Lung (tissue), 11 donors: ENCODE measurements at regions not wholly inside any gene's neighbourhood (a gene's known extent, or its start where the extent isn't known, plus 50 kb on each side); places are given as distances from the start of the nearest gene placed in this dataset.
A peak's percentile ranks its signal among the peaks of the same experiment; 100 is the strongest.

Source experiments
- ATAC-seq: fragments of 200-7000 bp; cut with Tn5 transposase; one replicate; pipeline ENCODE4 v1.9.1; 2020; ENCODE audit warnings: moderate number of reproducible peaks; ENCODE audit not compliant: insufficient read depth, low FRiP score
- DNase-seq, 3 donors: peaks; one replicate each; pipeline ENCODE4 v3.0.0-alpha.2; 2013 to 2017
- H3K27ac ChIP-seq, 2 donors: one replicate each; pipeline ENCODE4 v1.5.1; 2013; ENCODE audit warnings: mild to moderate bottlenecking in 2 of 2, moderate library complexity in 2 of 2, control low read depth in 1 of 2, inconsistent platforms in 1 of 2, low read depth in 1 of 2, low read length in 1 of 2
- H3K27me3 ChIP-seq, 3 donors: one replicate each; pipeline ENCODE4 v1.5.1; 2013; ENCODE audit warnings: low read length in 2 of 3; ENCODE audit not compliant: control insufficient read depth in 3 of 3, insufficient read depth in 3 of 3
- H3K36me3 ChIP-seq, 4 donors: one replicate each; pipeline ENCODE4 v1.5.1; 2013; ENCODE audit warnings: low read length in 4 of 4, mild to moderate bottlenecking in 1 of 4, moderate library complexity in 1 of 4; ENCODE audit not compliant: control insufficient read depth in 4 of 4, insufficient read depth in 4 of 4
- H3K4me1 ChIP-seq, 5 donors: one replicate each; pipeline ENCODE4 v1.5.1; 2013; ENCODE audit warnings: low read length in 5 of 5, mild to moderate bottlenecking in 2 of 5, moderate library complexity in 1 of 5; ENCODE audit not compliant: control insufficient read depth in 5 of 5, insufficient read depth in 5 of 5
- H3K4me3 ChIP-seq: one replicate; pipeline ENCODE4 v1.5.1; 2013; ENCODE audit warnings: mild to moderate bottlenecking, control low read depth, moderate library complexity
- H3K9ac ChIP-seq, 2 donors: one replicate each; pipeline ENCODE4 v1.5.1; 2013; ENCODE audit warnings: low read length in 2 of 2, control low read depth in 1 of 2; ENCODE audit not compliant: insufficient read depth in 1 of 2
- H3K9me3 ChIP-seq, 4 donors: one replicate each; pipeline ENCODE4 v1.5.1; 2013; ENCODE audit warnings: low read length in 3 of 4, mild to moderate bottlenecking in 1 of 4, moderate library complexity in 1 of 4; ENCODE audit not compliant: control insufficient read depth in 4 of 4, insufficient read depth in 3 of 4
- WGBS, 2 donors: extraction: QIAGEN DNeasy Blood & Tissue Kit; methylation state at CpG; one replicate each; pipeline ENCODE4 v1.1.7; 2013; 5-methylcytosine and 5-hydroxymethylcytosine counted together
- TF ChIP-seq, protein P1 (sequence below): IDR thresholded peaks from 2 replicates; pipeline ENCODE4 v1.5.1; 2012; ENCODE audit warnings: mild to moderate bottlenecking; ENCODE audit errors: control extremely low read depth, extremely low read depth
- donor health status: control.
- donor health status: control.
- donor health status: Bipolar disorder and iron deficiency.
- donor health status: healthy.
- donor health status: DM: yes; HTN: yes; CAD: no.

DNA sequence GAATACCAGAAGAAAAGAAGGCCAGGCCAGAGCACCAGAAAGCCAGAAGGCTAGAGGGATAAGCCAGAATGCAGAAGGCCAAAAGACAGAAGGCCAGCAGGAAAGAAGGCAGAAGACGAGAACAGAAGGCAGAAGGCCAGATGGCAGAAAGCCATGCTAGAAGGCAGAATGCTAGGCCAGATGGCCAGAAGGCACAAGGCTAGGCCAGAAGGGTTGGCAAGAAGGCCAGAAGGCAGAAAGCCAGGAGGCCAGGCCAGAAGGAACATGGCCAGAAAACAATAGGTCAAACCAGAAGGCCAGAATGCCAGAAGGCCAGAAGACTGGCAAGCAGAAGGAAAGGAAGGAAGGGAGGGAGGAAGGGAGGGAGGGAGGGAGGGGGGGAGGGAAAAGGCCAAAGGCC, 188.8 kb downstream of the TUBA3C start:
- WGBS, 2 donors: 73 to 83% methylated on average over 1 of the region's 1 CpG
- ATAC-seq (no peak), DNase-seq (no peak)
- H3K4me1 ChIP-seq: peaks cover 0 to 14% (median 0%) of the 10 kb centered on the region in 5 donors
- peaks cover 0 to 30% (median 3%) of the 10 kb centered on the region in 4 donors for H3K9me3 ChIP-seq
- H3K9ac ChIP-seq: no peak overlapping the region
- TF ChIP-seq, protein P1, sequence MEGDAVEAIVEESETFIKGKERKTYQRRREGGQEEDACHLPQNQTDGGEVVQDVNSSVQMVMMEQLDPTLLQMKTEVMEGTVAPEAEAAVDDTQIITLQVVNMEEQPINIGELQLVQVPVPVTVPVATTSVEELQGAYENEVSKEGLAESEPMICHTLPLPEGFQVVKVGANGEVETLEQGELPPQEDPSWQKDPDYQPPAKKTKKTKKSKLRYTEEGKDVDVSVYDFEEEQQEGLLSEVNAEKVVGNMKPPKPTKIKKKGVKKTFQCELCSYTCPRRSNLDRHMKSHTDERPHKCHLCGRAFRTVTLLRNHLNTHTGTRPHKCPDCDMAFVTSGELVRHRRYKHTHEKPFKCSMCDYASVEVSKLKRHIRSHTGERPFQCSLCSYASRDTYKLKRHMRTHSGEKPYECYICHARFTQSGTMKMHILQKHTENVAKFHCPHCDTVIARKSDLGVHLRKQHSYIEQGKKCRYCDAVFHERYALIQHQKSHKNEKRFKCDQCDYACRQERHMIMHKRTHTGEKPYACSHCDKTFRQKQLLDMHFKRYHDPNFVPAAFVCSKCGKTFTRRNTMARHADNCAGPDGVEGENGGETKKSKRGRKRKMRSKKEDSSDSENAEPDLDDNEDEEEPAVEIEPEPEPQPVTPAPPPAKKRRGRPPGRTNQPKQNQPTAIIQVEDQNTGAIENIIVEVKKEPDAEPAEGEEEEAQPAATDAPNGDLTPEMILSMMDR: no peak
- no peak overlapping the region for H3K27ac ChIP-seq
- H3K27me3 ChIP-seq: no peaks in the 10 kb centered on the region
- H3K4me3 ChIP-seq: no peak overlapping the region
- H3K36me3 ChIP-seq: no peaks in the 10 kb centered on the region

DNA sequence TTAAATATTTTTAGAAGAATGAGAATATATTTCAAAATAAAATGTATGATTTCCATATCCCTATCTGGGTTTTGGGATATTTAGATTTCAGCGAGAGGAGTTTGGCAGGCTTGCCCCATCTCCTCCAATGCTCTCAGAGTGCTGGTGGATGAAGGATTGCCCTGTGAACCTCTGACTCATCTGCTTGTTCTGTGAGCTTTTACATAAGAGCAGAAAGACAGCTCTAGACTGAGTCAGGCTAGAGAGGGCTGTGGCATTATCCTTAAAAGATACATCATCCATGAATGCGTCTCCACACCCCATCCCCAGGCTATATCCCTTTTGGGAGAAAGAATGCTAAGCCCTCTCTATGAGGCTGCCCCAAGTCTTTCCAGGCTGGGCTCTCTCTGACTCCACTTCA, 190.6 kb downstream of the TUBA3C start:
- no peak overlapping the region for H3K9ac ChIP-seq
- no peaks in the 10 kb centered on the region for H3K36me3 ChIP-seq
- DNase-seq (no peak), ATAC-seq (no peak)
- no peak overlapping the region for H3K27ac ChIP-seq
- H3K27me3 ChIP-seq: no peaks in the 10 kb centered on the region
- H3K9me3 ChIP-seq: peaks cover 0 to 27% (median 3%) of the 10 kb centered on the region in 4 donors
- TF ChIP-seq, protein P1: no peak
- WGBS, 2 donors: 90 to 96% methylated on average over 2 of the region's 2 CpGs
- H3K4me3 ChIP-seq: no peak overlapping the region
- H3K4me1 ChIP-seq: peaks cover 0 to 14% (median 0%) of the 10 kb centered on the region in 5 donors

- H3K9me3 ChIP-seq: peaks cover 0 to 9% (median 4%) of the 10 kb centered on the region in 4 donors
- TF ChIP-seq, protein P1: no peak
- H3K4me1 ChIP-seq: no peaks in the 10 kb centered on the region
- WGBS, 2 donors: 96 to 100% methylated on average over 1 of the region's 1 CpG
- no peaks in the 10 kb centered on the region for H3K27me3 ChIP-seq
- no peaks in the 10 kb centered on the region for H3K36me3 ChIP-seq
- H3K4me3 ChIP-seq: no peak overlapping the region
- no peak overlapping the region for H3K27ac ChIP-seq
- ATAC-seq (peak; percentile 19), DNase-seq (no peak)
- H3K9ac ChIP-seq: no peak overlapping the region
Observed at GRCh38 chr13:18978447-18978846, 203.2 kb downstream of the TUBA3C start.

DNA sequence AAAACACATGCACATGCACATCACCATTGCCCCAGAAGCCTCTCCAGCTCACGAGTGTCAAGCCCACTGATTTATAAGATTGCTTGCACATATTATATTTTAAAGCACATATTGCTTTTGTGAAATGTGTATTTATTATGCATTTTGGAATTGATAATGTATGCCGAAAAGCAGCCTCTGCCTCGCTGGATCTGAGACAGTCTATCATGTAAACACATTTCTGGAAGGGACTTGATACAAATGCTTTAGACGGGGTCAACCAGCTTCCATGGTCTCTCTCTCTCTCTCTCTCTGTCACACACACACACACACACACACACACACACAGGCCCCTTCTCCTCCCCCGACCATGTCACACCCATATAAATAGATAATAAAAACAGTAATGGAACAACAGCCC, 203.8 kb downstream of the TUBA3C start:
- Histone ChIP-seq H3K9ac (no peak overlapping the region), H3K36me3 (no peaks in the 10 kb centered on the region), H3K4me1 (no peaks in the 10 kb centered on the region), H3K27me3 (no peaks in the 10 kb centered on the region), H3K4me3 (no peak overlapping the region), H3K9me3 (peaks cover 0 to 9% (median 4%) of the 10 kb centered on the region in 4 donors), H3K27ac (no peak overlapping the region)
- DNase-seq (no peak), ATAC-seq (no peak)
- TF ChIP-seq, protein P1: no peak
- 75 to 76% methylated on average over 5 of the region's 5 CpGs for WGBS, 2 donors
